ENCODE measurements at regions not wholly inside any gene's neighbourhood (a gene's known extent, or its start where the extent isn't known, plus 50 kb on each side); places are given as distances from the start of the nearest gene placed in this dataset.
A peak's percentile ranks its signal among the peaks of the same experiment; 100 is the strongest.

- in situ Hi-C loops (cut with HindIII; ENCODE audit: low pct_unique_long_range_greater_than_20kb, low sequenced_read_pairs), result no loop called here
These were observed 75.7 kb upstream of the ZBTB40 start for GRCh38 chr1:22376001-22376400.

GRCh38 chr1:22376546-22376945 is 75.1 kb upstream of the ZBTB40 start:
- DNase-seq (ENCODE audit: low read depth in 1 of 2, low spot score in 1 of 2), result no peak
- in situ Hi-C loops (cut with HindIII; ENCODE audit: low pct_unique_long_range_greater_than_20kb, low sequenced_read_pairs), result no loop called here
- TF ChIP-seq JUND (IDR thresholded peaks at IDR 0.05; ENCODE audit: low read depth), result no peak

More at GRCh38 chr1:22376001-22376400, 75.7 kb upstream of the ZBTB40 start:
- no peak for DNase-seq (ENCODE audit: low read depth in 1 of 2, low spot score in 1 of 2)
- TF ChIP-seq JUND (IDR thresholded peaks at IDR 0.05; ENCODE audit: low read depth), result no peak

DNA sequence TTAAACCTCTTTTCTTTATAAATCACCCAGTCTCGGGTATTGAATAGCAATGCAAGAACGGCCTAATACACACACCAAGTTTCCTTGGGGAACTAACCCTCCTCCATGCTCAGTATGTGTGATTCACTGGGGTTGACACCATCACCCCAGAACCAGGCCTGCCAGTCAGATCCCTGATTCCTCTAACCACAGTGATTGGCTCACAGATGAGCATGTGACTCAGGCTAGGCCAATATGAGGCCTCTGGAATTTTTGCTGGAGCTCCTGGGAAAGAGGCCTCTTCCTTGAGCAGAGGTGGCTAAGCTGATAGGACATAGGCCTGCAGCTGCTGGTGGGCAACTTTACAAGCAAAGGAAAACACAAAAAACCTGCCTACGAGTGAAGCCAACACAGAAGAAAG is 74.7 kb upstream of the ZBTB40 start:
- no peak for DNase-seq (ENCODE audit: low read depth in 1 of 2, low spot score in 1 of 2)

DNA sequence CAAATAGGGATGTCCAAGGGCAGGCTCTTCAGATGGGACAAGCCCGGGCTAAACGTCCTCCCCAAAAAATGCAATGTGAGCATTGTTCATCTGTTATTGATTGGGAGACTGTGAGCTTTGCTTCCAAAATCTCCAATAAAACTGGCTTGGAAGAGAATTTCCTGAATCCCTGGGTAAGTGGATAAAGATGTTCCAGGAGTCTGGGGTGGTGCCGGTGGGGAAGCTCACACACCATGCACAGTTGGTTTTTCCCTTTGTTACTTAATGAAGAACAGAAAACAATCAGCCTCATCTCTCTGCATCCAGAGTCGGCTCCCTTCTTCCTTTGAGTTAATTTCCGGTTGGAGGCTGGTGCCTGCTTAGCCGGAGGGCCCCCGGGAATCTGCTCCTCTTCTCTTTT is 72.1 kb upstream of the ZBTB40 start:
- no peak for TF ChIP-seq JUND (IDR thresholded peaks at IDR 0.05; ENCODE audit: low read depth)

More for the DNA sequence above, 74.7 kb upstream of the ZBTB40 start:
- in situ Hi-C loops (cut with HindIII; ENCODE audit: low pct_unique_long_range_greater_than_20kb, low sequenced_read_pairs), result no loop called here
- TF ChIP-seq JUND (IDR thresholded peaks at IDR 0.05; ENCODE audit: low read depth), result no peak

DNA sequence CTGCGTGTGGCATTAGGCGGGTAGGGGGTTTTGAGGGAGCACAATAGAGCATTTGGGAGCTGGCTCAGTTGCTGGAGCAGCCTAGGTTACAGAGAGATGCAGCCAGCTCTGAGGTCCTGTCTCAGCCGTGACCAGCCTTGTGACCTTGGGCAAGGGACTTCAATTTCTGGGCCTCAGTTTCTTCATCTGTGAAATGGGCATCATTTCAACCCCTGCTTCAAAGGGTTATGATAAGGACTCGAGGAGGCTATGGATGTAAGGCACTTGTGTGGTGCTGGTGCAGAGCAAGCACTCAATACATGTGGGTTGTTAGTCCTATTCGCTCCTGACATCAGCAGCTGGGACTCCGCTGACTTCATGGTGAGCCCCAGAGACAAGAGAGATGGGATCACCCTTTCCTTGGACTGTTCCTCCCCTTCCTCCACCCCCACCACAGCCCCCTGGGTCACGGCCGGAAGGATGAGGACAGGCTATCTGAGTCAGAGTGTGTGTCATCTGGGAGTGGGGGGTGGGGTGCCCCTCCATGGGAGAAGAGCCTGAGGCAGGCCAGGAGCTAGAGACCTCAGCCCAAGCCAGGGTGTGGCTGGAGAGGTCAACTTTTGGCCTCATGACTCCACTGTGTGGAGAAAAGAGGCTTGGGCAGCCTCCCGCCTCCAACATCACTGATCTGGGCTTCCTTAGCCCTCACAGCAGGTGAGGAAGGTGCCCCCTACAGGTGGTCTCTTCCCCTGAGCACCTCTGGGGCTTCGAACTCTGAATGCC is 71.4 kb upstream of the ZBTB40 start:
- TF ChIP-seq JUND (IDR thresholded peaks at IDR 0.05; ENCODE audit: low read depth), result no peak
- DNase-seq (ENCODE audit: low read depth in 1 of 2, low spot score in 1 of 2), result no peak
- in situ Hi-C loops (cut with HindIII; ENCODE audit: low pct_unique_long_range_greater_than_20kb, low sequenced_read_pairs), result no loop called here

More for the DNA sequence above, 72.1 kb upstream of the ZBTB40 start:
- no peak for DNase-seq (ENCODE audit: low read depth in 1 of 2, low spot score in 1 of 2)
- in situ Hi-C loops (cut with HindIII; ENCODE audit: low pct_unique_long_range_greater_than_20kb, low sequenced_read_pairs), result no loop called here

DNA sequence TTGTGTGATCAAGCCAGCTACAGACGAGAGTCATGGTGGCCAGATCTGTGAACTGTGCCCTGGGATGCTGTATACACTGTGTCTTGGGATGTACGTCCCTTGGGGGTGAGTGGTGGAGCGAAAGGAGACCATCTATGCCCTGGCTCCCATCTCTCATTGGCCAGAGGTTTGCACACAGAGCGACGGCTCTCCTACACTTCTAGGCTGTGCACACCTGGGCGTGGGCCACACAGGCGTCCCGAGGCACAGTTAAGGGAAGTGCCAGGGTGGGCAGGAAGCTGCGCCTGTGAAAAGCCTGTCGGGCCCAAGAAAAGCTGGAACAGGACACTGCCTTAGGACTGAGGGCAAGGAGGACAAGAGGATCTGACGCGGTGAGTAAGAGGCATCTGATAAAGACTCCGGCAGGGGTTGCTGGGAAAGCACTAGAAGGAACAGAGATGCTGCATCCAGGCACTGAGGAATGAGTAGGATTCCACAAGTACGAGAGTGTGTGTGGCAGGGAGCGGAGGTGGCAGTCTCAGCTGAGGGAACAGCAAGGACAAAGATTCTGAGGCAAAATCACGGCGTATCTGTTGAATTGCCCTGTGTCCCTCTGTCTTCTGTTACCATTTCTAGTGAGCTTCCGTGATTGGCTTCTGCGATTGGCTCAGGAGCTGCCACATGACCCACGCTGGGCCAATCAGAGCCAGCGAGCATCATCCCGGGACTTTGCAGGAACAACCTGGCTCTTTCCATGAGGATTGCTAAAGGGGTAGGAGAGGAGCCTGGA is 67.9 kb upstream of the ZBTB40 start:
- TF ChIP-seq JUND (IDR thresholded peaks at IDR 0.05; ENCODE audit: low read depth), result no peak
- in situ Hi-C loops (cut with HindIII; ENCODE audit: low pct_unique_long_range_greater_than_20kb, low sequenced_read_pairs), result no loop called here
- no peak for DNase-seq (ENCODE audit: low read depth in 1 of 2, low spot score in 1 of 2)

DNA sequence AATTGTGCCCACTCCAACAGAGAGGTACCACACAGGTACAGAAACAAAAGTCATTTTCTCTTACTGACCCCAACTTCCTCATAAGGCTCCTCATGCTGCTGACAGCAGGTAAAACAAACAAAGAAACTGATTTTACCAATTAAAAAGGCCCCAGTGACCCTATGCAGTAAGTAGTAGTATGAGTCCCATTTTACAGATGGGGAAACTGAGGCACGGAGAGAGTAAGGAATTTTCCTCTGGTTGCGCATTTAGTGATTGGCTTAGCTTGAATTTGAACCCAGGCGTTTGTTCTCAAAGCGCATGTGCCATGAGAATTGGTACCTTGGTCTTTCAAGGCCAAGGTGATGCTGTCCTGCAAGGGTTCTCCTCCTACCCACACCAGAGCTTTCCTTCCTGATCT is 66.1 kb upstream of the ZBTB40 start:
- DNase-seq (ENCODE audit: low read depth in 1 of 2, low spot score in 1 of 2), result no peak
- in situ Hi-C loops (cut with HindIII; ENCODE audit: low pct_unique_long_range_greater_than_20kb, low sequenced_read_pairs), result no loop called here

GRCh38 chr1:22386774-22387173 is 64.9 kb upstream of the ZBTB40 start:
- DNase-seq (ENCODE audit: low read depth in 1 of 2, low spot score in 1 of 2), result no peak
- no peak for TF ChIP-seq JUND (IDR thresholded peaks at IDR 0.05; ENCODE audit: low read depth)
- in situ Hi-C loops (cut with HindIII; ENCODE audit: low pct_unique_long_range_greater_than_20kb, low sequenced_read_pairs), result no loop called here

More for the DNA sequence above, 66.1 kb upstream of the ZBTB40 start:
- TF ChIP-seq JUND (IDR thresholded peaks at IDR 0.05; ENCODE audit: low read depth), result no peak

GRCh38 chr1:22387919-22388580 is 63.6 kb upstream of the ZBTB40 start:
- in situ Hi-C loops (cut with HindIII; ENCODE audit: low pct_unique_long_range_greater_than_20kb, low sequenced_read_pairs), result no loop called here
- peak in 1 of 2 experiments; percentile 42 for DNase-seq (ENCODE audit: low read depth in 1 of 2, low spot score in 1 of 2)

GRCh38 chr1:22388671-22389450 is 62.8 kb upstream of the ZBTB40 start:
- TF ChIP-seq JUND (IDR thresholded peaks at IDR 0.05; ENCODE audit: low read depth), result no peak
- in situ Hi-C loops (cut with HindIII; ENCODE audit: low pct_unique_long_range_greater_than_20kb, low sequenced_read_pairs), result no loop called here
- peak in 1 of 2 experiments; percentile 73 for DNase-seq (ENCODE audit: low read depth in 1 of 2, low spot score in 1 of 2)

More at GRCh38 chr1:22387919-22388580, 63.6 kb upstream of the ZBTB40 start:
- TF ChIP-seq JUND (IDR thresholded peaks at IDR 0.05; ENCODE audit: low read depth), result no peak

GRCh38 chr1:22393587-22393986 is 58.1 kb upstream of the ZBTB40 start:
- no peak for DNase-seq (ENCODE audit: low read depth in 1 of 2, low spot score in 1 of 2)
- no peak for TF ChIP-seq JUND (IDR thresholded peaks at IDR 0.05; ENCODE audit: low read depth)
- in situ Hi-C loops (cut with HindIII; ENCODE audit: low pct_unique_long_range_greater_than_20kb, low sequenced_read_pairs), result no loop called here
